SK-N-DZ (cell line): ENCODE measurements at regions not wholly inside any gene's neighbourhood (a gene's known extent, or its start where the extent isn't known, plus 50 kb on each side); places are given as distances from the start of the nearest gene placed in this dataset.
"Not testable (repeated sequence)": the region's sequence is repeated elsewhere in the genome, so short reads cannot be mapped to it uniquely, and the experiment has no call there.

ENCODE experiments used
- DNase-seq: peaks from one replicate; pipeline ENCODE4 v3.0.0-alpha.2; 2015; ENCODE audit warnings: low spot score

DNA sequence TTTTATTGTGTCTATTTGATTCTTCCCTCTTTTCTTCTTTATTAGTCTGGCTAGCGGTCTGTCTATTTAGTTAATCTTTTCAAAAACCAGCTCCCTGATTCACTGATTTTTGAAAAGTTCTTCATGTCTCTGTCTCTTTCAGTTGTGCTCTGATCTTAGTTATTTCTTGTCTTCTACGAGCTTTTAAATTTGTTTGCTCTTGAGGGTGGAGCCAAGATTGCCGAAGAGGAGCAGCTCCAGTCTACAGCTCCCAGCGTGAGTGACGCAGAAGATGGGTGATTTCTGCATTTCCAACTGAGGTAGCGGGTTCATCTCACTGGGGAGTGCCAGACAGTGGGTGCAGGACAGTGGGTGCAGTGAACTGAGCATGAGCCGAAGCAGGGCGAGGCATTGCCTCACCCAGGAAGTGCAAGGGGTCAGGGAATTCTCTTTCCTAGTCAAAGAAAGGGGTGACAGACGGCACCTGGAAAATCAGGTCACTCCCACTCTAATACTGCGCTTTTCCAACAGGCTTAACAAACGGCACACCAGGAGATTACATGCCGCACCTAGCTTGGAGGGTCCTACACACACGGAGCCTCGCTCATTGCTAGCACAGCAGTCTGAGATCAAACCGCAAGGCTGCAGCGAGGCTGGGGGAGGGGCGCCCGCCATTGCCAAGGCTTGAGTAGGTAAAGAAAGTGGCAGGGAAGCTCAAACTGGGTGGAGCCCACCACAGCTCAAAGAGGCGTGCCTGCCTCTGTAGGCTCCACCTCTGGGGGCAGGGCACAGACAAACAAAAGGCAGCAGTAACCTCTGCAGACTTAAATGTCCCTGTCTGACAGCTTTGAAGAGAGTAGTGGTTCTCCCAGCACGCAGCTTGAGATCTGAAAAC is 220.6 kb upstream of the IRAK1BP1 start:
- not testable (repeated sequence) for DNase-seq

DNA sequence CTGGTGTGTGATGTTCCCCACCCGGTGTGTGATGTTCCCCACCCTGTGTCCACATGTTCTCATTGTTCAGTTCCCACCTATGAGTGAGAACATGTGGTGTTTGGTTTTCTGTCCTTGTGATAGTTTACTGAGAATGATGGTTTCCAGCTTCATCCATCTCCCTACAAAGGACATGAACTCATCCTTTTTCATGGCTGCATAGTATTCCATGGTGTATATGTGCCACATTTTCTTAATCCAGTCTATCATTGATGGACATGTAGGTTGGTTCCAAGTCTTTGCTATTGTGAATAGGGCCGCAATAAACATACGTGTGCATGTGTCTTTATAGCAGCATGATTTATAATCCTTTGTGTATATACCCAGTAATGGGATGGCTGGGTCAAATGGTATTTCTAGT is 201.5 kb upstream of the IRAK1BP1 start:
- not testable (repeated sequence) for DNase-seq

DNA sequence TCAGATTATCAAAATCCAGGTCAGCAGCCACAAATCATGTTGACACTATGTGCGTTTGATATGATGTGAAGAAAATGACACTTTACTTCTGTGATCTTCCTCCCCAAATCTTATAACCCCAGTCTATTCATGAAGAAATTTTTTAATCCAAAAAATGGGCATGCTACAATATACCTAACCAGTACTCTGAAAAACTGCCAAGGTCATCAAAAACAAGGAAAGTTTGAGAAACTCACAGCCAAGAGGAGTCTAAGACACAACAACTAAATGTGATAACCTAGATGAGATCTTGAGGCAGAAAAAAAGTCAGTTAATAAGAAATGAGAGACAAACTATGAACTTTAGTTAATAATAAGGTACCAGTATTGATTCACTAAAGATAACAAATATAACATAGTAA is 200.6 kb upstream of the IRAK1BP1 start:
- no peak for DNase-seq

DNA sequence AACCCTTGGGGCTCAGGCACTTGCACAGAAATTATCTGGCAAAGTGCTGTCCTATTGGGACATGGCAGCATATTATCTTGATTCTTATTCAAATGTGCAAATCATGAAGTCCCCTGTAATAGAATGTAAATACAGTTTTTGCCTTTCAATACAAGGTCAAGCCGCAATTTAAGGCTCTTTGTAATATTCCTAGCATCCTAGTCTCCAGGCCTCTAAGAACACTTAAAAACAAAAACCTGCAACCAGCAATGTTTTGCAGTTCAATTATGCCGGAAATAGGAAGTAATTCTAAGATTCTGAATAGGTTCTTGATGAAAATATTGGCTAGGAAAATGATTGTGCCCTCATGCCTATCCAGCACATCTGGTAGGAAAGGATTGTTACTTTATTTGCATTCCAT is 197.2 kb upstream of the IRAK1BP1 start:
- DNase-seq, result no peak

DNA sequence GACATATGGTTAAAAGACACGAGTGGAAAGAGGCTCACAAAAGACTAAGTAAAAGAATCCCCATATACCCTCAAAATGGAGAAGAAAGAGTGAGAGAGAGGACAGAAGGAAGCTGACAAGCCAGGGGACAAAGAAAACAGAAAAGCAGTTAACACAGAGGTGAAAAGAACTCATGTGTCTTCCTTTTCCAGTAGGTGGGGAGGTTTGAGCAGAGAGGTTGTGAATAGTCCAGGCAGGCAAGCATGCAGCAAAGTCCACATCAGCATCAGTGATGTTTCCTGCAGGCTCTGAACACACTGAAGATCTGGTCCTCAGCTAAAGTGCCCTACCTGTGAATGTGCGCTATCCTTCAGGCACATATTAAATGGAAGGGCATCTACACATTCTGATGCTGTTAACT is 196.5 kb upstream of the IRAK1BP1 start:
- DNase-seq, result no peak

DNA sequence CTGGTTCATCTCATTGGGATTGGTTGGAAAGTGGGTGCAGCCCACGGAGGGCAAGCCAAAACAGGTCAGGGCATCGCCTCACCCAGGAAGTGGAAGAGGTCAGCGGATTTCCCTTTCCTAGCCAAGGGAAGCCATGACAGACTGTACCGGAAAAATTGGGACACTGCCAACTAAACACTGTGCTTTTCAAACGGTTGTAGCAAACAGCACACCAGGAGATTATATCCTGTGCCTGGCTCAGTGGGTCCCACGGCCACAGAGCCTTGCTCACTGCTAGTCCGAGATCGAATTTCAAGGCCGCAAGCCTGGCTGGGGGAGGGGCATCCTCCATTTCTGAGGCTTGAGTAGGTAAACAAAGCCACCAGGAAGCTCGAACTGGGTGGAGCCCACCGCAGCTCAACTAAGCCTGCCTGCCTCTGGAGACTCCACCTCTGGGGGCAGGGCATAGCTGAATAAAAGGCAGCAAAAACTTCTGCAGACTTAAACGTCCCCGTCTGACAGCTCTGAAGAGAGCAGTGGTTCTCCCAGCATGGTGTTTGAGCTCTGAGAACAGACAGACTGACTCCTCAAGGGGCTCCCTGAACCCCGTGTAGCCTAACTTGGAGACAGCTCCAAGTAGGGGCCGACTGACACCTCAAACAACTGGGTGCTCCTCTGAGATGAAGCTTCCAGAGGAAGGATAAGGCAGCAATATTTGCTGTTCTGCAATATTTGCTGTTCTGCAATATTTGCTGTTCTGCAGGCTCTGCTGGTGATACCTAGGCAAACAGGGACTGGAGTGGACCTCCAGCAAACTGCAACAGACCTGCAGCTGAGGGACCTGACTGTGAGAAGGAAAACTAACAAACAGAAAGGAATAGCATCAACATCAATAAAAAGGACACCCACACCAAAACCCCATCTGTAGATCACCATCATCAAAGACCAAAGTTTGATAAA is 191.0 kb upstream of the IRAK1BP1 start:
- DNase-seq, result not testable (repeated sequence)

DNA sequence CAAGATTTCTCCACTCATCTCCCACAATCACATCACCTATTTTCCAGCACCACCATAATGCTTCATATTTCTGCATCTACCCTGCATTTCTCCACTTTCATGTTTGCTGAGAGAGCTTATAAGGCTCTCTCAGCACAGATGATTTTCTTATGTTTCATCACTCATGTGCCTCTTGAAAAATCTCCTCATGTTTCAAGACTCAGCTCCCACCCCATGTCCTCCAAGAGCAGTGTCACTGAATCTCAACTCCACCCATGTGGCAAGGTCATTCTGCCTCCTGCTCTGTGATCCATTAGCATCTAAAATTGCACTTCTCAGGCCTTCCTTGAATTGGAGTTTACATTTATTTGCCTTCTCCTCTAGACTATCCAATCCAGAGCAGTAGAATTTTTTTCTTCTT is 178.7 kb upstream of the IRAK1BP1 start:
- no peak for DNase-seq

GRCh38 chr6:78693835-78694234 is 173.5 kb upstream of the IRAK1BP1 start:
- no peak for DNase-seq

- not testable (repeated sequence) for DNase-seq
These were observed 172.7 kb upstream of the IRAK1BP1 start for GRCh38 chr6:78694628-78695027.

DNA sequence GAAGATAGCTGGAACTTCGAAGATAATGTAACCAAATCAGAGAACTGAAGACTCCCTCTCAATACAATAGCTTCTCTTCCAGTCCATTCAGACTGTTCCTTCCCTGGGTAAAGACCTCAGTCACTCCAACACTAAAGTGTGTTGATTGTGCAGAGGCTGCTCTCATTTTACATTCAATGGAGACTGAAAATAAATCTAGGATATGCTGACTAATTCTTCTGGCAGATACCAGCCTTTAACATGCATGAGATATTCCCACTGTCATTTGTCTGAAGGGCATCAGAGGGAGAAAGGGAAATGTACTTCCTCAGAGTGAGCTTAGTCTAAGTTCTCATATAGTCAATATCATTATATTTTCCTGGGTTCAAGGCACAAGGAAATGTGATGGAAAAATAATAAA is 166.4 kb upstream of the IRAK1BP1 start:
- DNase-seq, result no peak

- DNase-seq, result no peak
These were observed 165.9 kb upstream of the IRAK1BP1 start for GRCh38 chr6:78701407-78701806.

GRCh38 chr6:78709021-78709420 is 158.3 kb upstream of the IRAK1BP1 start:
- no peak for DNase-seq

GRCh38 chr6:78713564-78713963 is 153.8 kb upstream of the IRAK1BP1 start:
- DNase-seq, result no peak

DNA sequence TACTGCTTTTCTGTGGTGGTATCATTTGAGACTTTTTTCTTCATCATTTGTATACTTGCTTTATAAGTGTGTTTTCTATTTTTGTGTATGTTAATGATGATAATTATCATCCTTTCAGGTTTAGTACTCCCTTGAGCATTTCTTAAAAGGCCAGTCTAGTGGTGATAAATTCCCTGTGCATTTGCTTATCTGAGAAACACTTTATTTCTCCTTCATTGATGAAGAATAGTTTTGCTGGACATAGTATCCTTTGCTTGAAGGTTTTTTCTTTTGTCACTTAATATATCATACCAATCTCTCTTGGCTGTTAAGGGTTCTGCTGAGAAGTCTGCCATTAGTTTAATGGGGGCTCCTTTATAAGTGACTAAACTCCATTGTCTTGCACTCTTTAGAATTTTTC is 123.2 kb upstream of the IRAK1BP1 start:
- DNase-seq, result no peak

DNA sequence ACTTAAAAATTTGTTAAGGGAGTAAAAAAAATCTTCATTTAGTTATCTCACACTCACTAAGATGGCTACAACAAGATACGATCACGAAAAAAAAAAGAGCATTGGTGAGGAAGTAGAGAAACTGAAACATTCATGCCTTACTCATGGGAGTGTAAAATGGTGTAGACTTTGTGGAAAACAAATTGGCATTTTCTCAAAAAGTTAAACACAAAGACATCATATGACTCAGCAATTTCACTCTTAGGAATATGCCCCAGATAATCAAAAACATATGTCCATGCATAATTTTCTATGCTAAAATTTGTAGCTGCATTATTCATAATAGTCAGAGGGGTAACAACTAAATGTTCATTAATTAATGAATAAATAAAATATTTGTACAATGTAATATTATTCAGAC is 120.9 kb upstream of the IRAK1BP1 start:
- DNase-seq, result no peak

- no peak for DNase-seq
These were observed 118.0 kb upstream of the IRAK1BP1 start for GRCh38 chr6:78749326-78749725.

GRCh38 chr6:78758297-78758798 is 109.0 kb upstream of the IRAK1BP1 start:
- DNase-seq, result not testable (repeated sequence)

DNA sequence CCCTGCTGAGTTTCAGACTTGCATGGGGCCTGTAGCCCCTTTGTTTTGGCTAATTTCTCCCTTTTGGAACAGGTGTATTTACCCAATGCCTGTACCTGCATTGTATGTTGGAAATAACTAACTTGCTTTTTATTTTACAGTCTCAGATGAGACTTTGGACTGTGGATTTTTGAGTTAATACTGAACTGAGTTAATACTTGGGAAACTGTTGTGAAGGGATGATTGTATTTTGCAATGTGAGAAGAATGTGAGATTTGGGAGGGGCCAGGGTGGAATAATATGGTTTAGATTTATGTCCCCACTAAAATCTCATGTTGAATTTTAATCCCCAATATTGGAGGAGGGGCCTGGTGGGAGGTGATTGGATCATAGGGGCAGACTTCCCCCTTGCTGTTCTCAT is 99.1 kb upstream of the IRAK1BP1 start:
- no peak for DNase-seq

DNA sequence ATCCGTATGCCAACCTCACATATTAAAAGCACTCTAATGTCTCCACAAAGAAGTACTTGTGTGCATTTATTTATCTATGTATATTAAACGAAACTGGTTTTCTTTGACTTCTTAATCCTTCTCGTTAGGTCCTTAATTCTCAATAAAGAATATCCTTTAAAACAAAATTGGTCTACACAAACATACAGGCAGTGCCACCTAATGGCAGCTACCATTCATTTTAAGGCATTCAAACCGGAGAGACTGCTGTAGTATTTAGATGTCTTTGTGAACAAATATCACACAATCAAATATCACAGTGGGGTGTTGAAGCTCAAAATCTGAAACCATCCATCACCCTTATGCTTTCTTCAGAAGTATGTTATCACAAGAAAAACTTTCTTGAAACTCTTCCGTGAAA is 96.6 kb upstream of the IRAK1BP1 start:
- DNase-seq, result no peak

DNA sequence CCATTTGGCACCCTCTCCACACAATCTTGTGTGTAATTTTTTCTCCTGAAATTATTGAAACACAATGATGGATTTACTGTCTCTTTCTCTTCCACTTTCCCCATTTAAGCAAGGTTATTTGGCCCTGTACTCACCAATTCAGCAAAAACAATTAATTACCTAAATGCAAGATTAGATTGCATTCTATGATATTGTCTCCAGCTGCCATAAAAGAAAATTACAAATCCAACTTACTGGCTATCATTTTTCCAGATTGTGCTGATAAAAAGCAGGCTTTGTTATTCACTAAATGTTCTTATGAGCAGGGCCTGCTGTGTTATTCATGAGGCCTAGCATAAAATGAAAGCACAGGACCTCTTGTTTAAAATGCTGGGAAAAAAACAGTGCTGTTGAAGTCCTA is 95.8 kb upstream of the IRAK1BP1 start:
- peak; percentile 77 for DNase-seq

- no peak for DNase-seq
These were observed 86.3 kb upstream of the IRAK1BP1 start for GRCh38 chr6:78781001-78781400.

- not testable (repeated sequence) for DNase-seq
These were observed 84.0 kb upstream of the IRAK1BP1 start for GRCh38 chr6:78783366-78783765.
